H1 (cell line): ENCODE measurements at regions not wholly inside any gene's neighbourhood (a gene's known extent, or its start where the extent isn't known, plus 50 kb on each side); places are given as distances from the start of the nearest gene placed in this dataset.
A peak's percentile ranks its signal among the peaks of the same experiment; 100 is the strongest.

Experiments used
- CTCF ChIA-PET: fragments of 300-600 bp; sonication (Branson Sonifier 250); formaldehyde crosslinking; loops from one replicate; lab custom pipeline; 2021; ENCODE audit not compliant: partially characterized antibody; lab: Charles Lee
- POLR2A ChIA-PET: fragments of 300-600 bp; sonication (Branson Sonifier 250); formaldehyde crosslinking; loops from one replicate; lab custom pipeline; 2021; ENCODE audit warnings: inconsistent platforms; ENCODE audit not compliant: partially characterized antibody; lab: Charles Lee
- DNase-seq, 2 experiments: peaks; one replicate each; pipeline versions ENCODE4 v3.0.0 to v3.0.0-alpha.2; 2010 to 2022; ENCODE audit warnings: low spot score in 2 of 2, low read depth in 1 of 2, mixed read lengths in 1 of 2
- FAIRE-seq: peaks from 2 replicates; lab custom pipeline; 2011; peaks lifted over from hg19 to GRCh38; lab: Jason Lieb, UNC
- H2AFZ ChIP-seq: 2 replicates; pipeline ENCODE4 v1.8.1; 2012; ENCODE audit warnings: low read length, inconsistent platforms
- H2AK5ac ChIP-seq: 2 replicates; pipeline ENCODE4 v1.6.1; 2013; ENCODE audit warnings: low read depth, low read length
- H2BK120ac ChIP-seq: replicated peaks from 2 replicates; pipeline ENCODE3; 2013; ENCODE audit warnings: low read depth, low read length, inconsistent platforms
- H2BK12ac ChIP-seq: 2 replicates; pipeline ENCODE4 v1.6.1; 2013; ENCODE audit warnings: low read depth, low read length
- H2BK15ac ChIP-seq: 2 replicates; pipeline ENCODE4 v1.6.1; 2013; ENCODE audit warnings: low read length
- H2BK20ac ChIP-seq: 2 replicates; pipeline ENCODE4 v1.6.1; 2013; ENCODE audit warnings: low read length
- H2BK5ac ChIP-seq: 2 replicates; pipeline ENCODE4 v1.6.1; 2013; ENCODE audit warnings: low read depth, low read length
- H3K14ac ChIP-seq: 2 replicates; pipeline ENCODE4 v1.6.1; 2013; ENCODE audit warnings: inconsistent platforms; ENCODE audit not compliant: insufficient read length
- H3K18ac ChIP-seq: 2 replicates; pipeline ENCODE4 v1.6.1; 2013; ENCODE audit warnings: low read length; ENCODE audit errors: extremely low read depth
- H3K23ac ChIP-seq: 2 replicates; pipeline ENCODE4 v1.6.1; 2013; ENCODE audit warnings: inconsistent platforms; ENCODE audit not compliant: insufficient read length
- H3K23me2 ChIP-seq: 2 replicates; pipeline ENCODE4 v1.6.1; 2013; ENCODE audit warnings: low read depth, low read length
- H3K27ac ChIP-seq: 2 replicates; pipeline ENCODE4 v1.6.1; 2011; ENCODE audit warnings: low read depth, low read length, inconsistent platforms
- H3K27me3 ChIP-seq, 4 experiments: replicated peaks in 1 of 4; 1 replicate in 1 of 4; 2 replicates in 3 of 4; pipeline versions ENCODE4 v1.6.1 to v1.8.1; 2011 to 2013; ENCODE audit warnings: low read length in 3 of 4, mild to moderate bottlenecking in 3 of 4, inconsistent platforms in 2 of 4, mixed read lengths in 2 of 4, moderate library complexity in 1 of 4; ENCODE audit not compliant: control insufficient read depth in 3 of 4, insufficient read depth in 3 of 4; ENCODE audit errors: extremely low read depth in 1 of 4
- H3K36me3 ChIP-seq, 4 experiments: 2 replicates each; pipeline versions ENCODE4 v1.6.1 to v1.8.1; 2011 to 2013; ENCODE audit warnings: mild to moderate bottlenecking in 4 of 4, low read length in 3 of 4, moderate library complexity in 2 of 4, control low read depth in 1 of 4, inconsistent platforms in 1 of 4; ENCODE audit not compliant: insufficient read depth in 4 of 4, control insufficient read depth in 2 of 4
- H3K4ac ChIP-seq: replicated peaks from 2 replicates; pipeline ENCODE3; 2013; ENCODE audit warnings: low read length, low read depth, mixed read lengths, inconsistent platforms; ENCODE audit not compliant: insufficient read length
- H3K4me1 ChIP-seq, 4 experiments: replicated peaks in 1 of 4; 1 replicate in 1 of 4; 2 replicates in 3 of 4; pipeline versions ENCODE4 v1.6.1 to v1.8.1; 2011 to 2013; ENCODE audit warnings: low read length in 3 of 4, inconsistent platforms in 2 of 4, mixed read lengths in 1 of 4; ENCODE audit not compliant: insufficient read depth in 4 of 4, control insufficient read depth in 3 of 4
- H3K4me2 ChIP-seq, 2 experiments: 2 replicates each; pipeline versions ENCODE4 v1.6.1 to v1.8.1; 2011 to 2013; ENCODE audit warnings: low read depth in 2 of 2, low read length in 2 of 2, control low read depth in 1 of 2, inconsistent platforms in 1 of 2, mild to moderate bottlenecking in 1 of 2; ENCODE audit not compliant: insufficient read depth in 1 of 2
- H3K4me3 ChIP-seq, 4 experiments: fragments of 200-600, 300-600 bp in 1 of 4; sonication (generic), shearing (Covaris generic), sonication (Bioruptor Twin) in 1 of 4; 2 replicates each; pipeline versions ENCODE4 v1.5.1 to v1.8.1; 2011 to 2016; ENCODE audit warnings: low read length in 4 of 4, low read depth in 3 of 4, control low read depth in 2 of 4, inconsistent platforms in 2 of 4, mild to moderate bottlenecking in 2 of 4, mixed read lengths in 1 of 4, moderate library complexity in 1 of 4; ENCODE audit not compliant: insufficient read depth in 2 of 4; ENCODE audit errors: extremely low read depth in 1 of 4
- H3K56ac ChIP-seq: replicated peaks from 2 replicates; pipeline ENCODE3; 2013; ENCODE audit warnings: low read depth, mild to moderate bottlenecking, mixed read lengths, low read length, inconsistent platforms; ENCODE audit not compliant: insufficient read length
- H3K79me1 ChIP-seq: 2 replicates; pipeline ENCODE4 v1.6.1; 2013; ENCODE audit warnings: low read depth, low read length, control low read depth
- H3K79me2 ChIP-seq, 2 experiments: 2 replicates each; pipeline versions ENCODE4 v1.6.1 to v1.8.1; 2012 to 2013; ENCODE audit warnings: low read length in 2 of 2, mild to moderate bottlenecking in 2 of 2, inconsistent platforms in 1 of 2; ENCODE audit not compliant: insufficient read depth in 2 of 2, control insufficient read depth in 1 of 2
- H3K9ac ChIP-seq, 4 experiments: replicated peaks in 1 of 4; 1 replicate in 1 of 4; 2 replicates in 3 of 4; pipeline versions ENCODE4 v1.6.1 to v1.8.1; 2011 to 2013; ENCODE audit warnings: low read depth in 3 of 4, low read length in 3 of 4, control low read depth in 2 of 4, mild to moderate bottlenecking in 2 of 4, moderate library complexity in 2 of 4, inconsistent platforms in 1 of 4; ENCODE audit errors: extremely low read depth in 1 of 4
- H3K9me3 ChIP-seq, 2 experiments: 2 replicates each; pipeline versions ENCODE4 v1.6.1 to v1.8.1; 2012 to 2013; ENCODE audit warnings: mild to moderate bottlenecking in 2 of 2, moderate library complexity in 2 of 2, control low read depth in 1 of 2, inconsistent platforms in 1 of 2, low read depth in 1 of 2, low read length in 1 of 2, mixed read lengths in 1 of 2; ENCODE audit not compliant: insufficient read depth in 2 of 2
- H4K20me1 ChIP-seq, 2 experiments: replicated peaks in 1 of 2; 2 replicates each; pipeline versions ENCODE3 to v1.8.1; 2011 to 2013; ENCODE audit warnings: inconsistent platforms in 2 of 2, low read length in 2 of 2, mild to moderate bottlenecking in 1 of 2; ENCODE audit not compliant: insufficient read depth in 2 of 2, control insufficient read depth in 1 of 2
- H4K5ac ChIP-seq: 2 replicates; pipeline ENCODE4 v1.6.1; 2013; ENCODE audit warnings: low read length, low read depth, mixed read lengths, inconsistent platforms; ENCODE audit not compliant: insufficient read length
- H4K8ac ChIP-seq: 2 replicates; pipeline ENCODE4 v1.8.0; 2013; ENCODE audit warnings: mild to moderate bottlenecking, moderate library complexity, low read length, inconsistent platforms; ENCODE audit not compliant: insufficient read depth; ENCODE audit errors: extremely low read depth
- H4K91ac ChIP-seq: replicated peaks from 2 replicates; pipeline ENCODE3; 2013; ENCODE audit warnings: low read length, mixed read lengths, inconsistent platforms; ENCODE audit not compliant: insufficient read length
- CBX5 ChIP-seq: fragments of 300-800, 300-1000 bp; sonication (generic); IDR thresholded peaks from 2 replicates; pipeline ENCODE4 v1.7.1; 2016; ENCODE audit warnings: antibody characterized with exemption, low read length, low read depth
- CTBP2 ChIP-seq: IDR thresholded peaks from 2 replicates; pipeline ENCODE4 v1.7.0; 2011; ENCODE audit warnings: borderline replicate concordance, mild to moderate bottlenecking, moderate library complexity, mixed read lengths, low read length; ENCODE audit not compliant: insufficient read depth, insufficient read length
- EP300 ChIP-seq, 2 experiments: IDR thresholded peaks; 1 replicate in 1 of 2; 2 replicates in 1 of 2; pipeline ENCODE4 v1.6.1; 2011 to 2012; ENCODE audit warnings: low read depth in 2 of 2, low read length in 2 of 2, mild to moderate bottlenecking in 2 of 2, borderline replicate concordance in 1 of 2, inconsistent platforms in 1 of 2, moderate library complexity in 1 of 2
- EZH2 ChIP-seq: fragments of 200-600 bp; sonication (generic); IDR thresholded peaks from 2 replicates; pipeline ENCODE4 v1.7.1; 2012; ENCODE audit warnings: low read depth, mild to moderate bottlenecking, moderate library complexity, low read length, inconsistent platforms; ENCODE audit not compliant: severe bottlenecking
- FOSL1 ChIP-seq: IDR thresholded peaks from 2 replicates; pipeline ENCODE4 v1.6.1; 2011; ENCODE audit warnings: mild to moderate bottlenecking, low read depth, low read length, moderate library complexity; ENCODE audit not compliant: insufficient read depth
- HDAC2 ChIP-seq, 2 experiments: fragments of 300-600 bp in 1 of 2; sonication (generic) in 1 of 2; IDR thresholded peaks; 2 replicates each; pipeline ENCODE4 v1.6.1; 2011 to 2012; ENCODE audit warnings: low read depth in 2 of 2, low read length in 2 of 2, mild to moderate bottlenecking in 2 of 2, moderate library complexity in 2 of 2, borderline replicate concordance in 1 of 2, inconsistent platforms in 1 of 2
- JUND ChIP-seq: IDR thresholded peaks from 2 replicates; pipeline ENCODE4 v1.6.1; 2011; ENCODE audit warnings: mild to moderate bottlenecking, improper control_type of control experiment, low read length
- POLR2A ChIP-seq, 2 experiments: IDR thresholded peaks; 1 replicate in 1 of 2; 2 replicates in 1 of 2; pipeline ENCODE4 v1.6.1; 2011; ENCODE audit warnings: low read depth in 2 of 2, low read length in 2 of 2, mild to moderate bottlenecking in 2 of 2; ENCODE audit errors: control extremely low read depth in 1 of 2
- SAP30 ChIP-seq: fragments of 300-600 bp; sonication (generic); IDR thresholded peaks from 2 replicates; pipeline ENCODE4 v1.7.1; 2012; ENCODE audit warnings: low read length, moderate library complexity, mild to moderate bottlenecking, inconsistent platforms; ENCODE audit not compliant: insufficient read depth, insufficient replicate concordance
- SIRT6 ChIP-seq: IDR thresholded peaks from one replicate; pipeline ENCODE4 v1.7.1; 2012; ENCODE audit warnings: low read length, inconsistent platforms
- SIX5 ChIP-seq: IDR thresholded peaks from 2 replicates; pipeline ENCODE4 v1.6.1; 2011; ENCODE audit warnings: mild to moderate bottlenecking, low read depth, low read length
- SP4 ChIP-seq: IDR thresholded peaks from 2 replicates; pipeline ENCODE4 v1.6.1; 2012; ENCODE audit warnings: low read length, inconsistent platforms
- WGBS, 2 experiments: shearing (Covaris generic) in 1 of 2; methylation state at CpG; one replicate each; pipeline versions ENCODE4 v1.1.6 to v1.1.7; 2013 to 2015; ENCODE audit warnings: low lambda C conversion rate in 2 of 2, mixed read lengths in 2 of 2, inconsistent platforms in 1 of 2, low coverage in 1 of 2, missing lambda C conversion rate in 1 of 2; ENCODE audit not compliant: insufficient replicate concordance in 2 of 2, insufficient coverage in 1 of 2, insufficient read length in 1 of 2; ENCODE audit errors: extremely low coverage in 1 of 2, missing lambda C conversion rate in 1 of 2; 5-methylcytosine and 5-hydroxymethylcytosine counted together

DNA sequence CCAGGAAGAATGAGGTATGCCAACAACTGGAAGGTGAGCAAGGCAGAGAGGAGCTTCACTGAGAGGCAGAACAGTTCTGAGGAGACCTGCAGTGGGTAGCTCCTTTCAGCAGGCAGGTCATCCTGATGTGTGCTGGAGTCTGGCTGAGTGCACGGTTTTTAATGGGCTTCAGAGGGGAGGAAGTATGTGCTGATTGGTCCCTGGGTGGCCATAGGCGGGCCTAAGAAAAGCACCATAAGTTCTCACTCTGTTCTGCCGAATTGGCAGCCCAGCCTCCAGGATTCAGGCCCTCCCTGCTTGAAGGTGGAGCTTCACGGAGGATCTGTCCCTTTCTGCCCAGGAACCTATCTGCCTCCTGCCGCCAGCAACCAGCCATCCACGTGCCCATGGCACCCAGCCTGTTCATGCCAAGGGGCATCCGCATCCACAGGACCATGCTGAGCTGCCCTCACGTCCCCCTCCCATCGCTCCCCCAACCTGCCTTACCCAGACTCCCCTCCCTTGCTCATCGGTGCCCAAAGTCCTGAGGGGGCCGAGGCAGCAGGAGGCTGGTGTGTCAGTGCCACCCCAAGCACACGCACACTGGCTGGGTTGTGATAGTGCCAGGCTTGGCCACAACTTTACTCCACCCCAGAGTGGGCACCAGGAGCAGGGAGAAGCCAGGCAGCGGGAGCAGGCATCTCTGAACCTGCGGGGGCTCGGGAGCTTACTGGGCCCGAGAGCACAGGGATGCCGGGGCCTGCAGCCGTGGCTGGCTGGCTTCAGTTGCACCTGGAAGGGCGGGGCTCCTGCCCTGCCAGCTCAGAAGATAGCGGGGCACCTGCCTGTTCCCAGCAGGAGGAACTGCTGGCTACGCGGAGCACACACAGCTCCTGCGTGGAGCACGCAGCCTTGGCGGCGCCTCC is 608.4 kb upstream of the FOXG1 start:
- H3K9ac ChIP-seq: no peak overlapping the region
- H3K23ac ChIP-seq: no peak overlapping the region
- H2BK20ac ChIP-seq: no peak overlapping the region
- H3K56ac ChIP-seq: no peak overlapping the region
- H3K36me3 ChIP-seq: no peaks in the 10 kb centered on the region
- no peak overlapping the region for H4K91ac ChIP-seq
- POLR2A ChIA-PET: no interaction called here
- H3K79me2 ChIP-seq: no peaks in the 10 kb centered on the region
- H3K27ac ChIP-seq: no peak overlapping the region
- H4K20me1 ChIP-seq: no peaks in the 10 kb centered on the region
- CTCF ChIA-PET: interaction anchor here (0.6 to 1.5 kb wide), 2 partner anchors 312 to 451 kb away, joined by 3 to 4 read pairs; no protein-coding TSS in a partner anchor
- H2BK12ac ChIP-seq: no peak overlapping the region; the same call in 1 of the 2 replicates
- no peak overlapping the region for H4K8ac ChIP-seq
- no peak overlapping the region for H2BK5ac ChIP-seq
- peak overlapping the region; percentile 19; the same call in 1 of the 2 replicates for H2AFZ ChIP-seq
- no peak overlapping the region for H3K18ac ChIP-seq
- no peak overlapping the region for H2AK5ac ChIP-seq
- DNase-seq: no peak
- H3K4me1 ChIP-seq: no peaks in the 10 kb centered on the region; a peak in 1 of 7 replicates
- no peaks in the 10 kb centered on the region for H3K79me1 ChIP-seq
- no peaks in the 10 kb centered on the region for H3K27me3 ChIP-seq
- no peak overlapping the region for H2BK15ac ChIP-seq
- H3K23me2 ChIP-seq: no peaks in the 10 kb centered on the region
- H3K14ac ChIP-seq: no peak overlapping the region
- no peak overlapping the region for H4K5ac ChIP-seq
- H2BK120ac ChIP-seq: no peak overlapping the region
- FAIRE-seq: no peak
- no peak overlapping the region for H3K4me2 ChIP-seq
- H3K9me3 ChIP-seq: no peaks in the 10 kb centered on the region
- no peak overlapping the region for H3K4me3 ChIP-seq
- 86% methylated on average over 25 of the region's 26 CpGs; no CpG with 5 or more reads in 1 of the 2 experiments for WGBS, 2 experiments
- H3K4ac ChIP-seq: no peak overlapping the region
- TF ChIP-seq SIRT6 (no peak), POLR2A (IDR thresholded peaks at IDR 0.05; ENCODE audit: control extremely low read depth in 1 of 2, low read depth in 2 of 2, low read length in 2 of 2) (no peak), JUND (no peak), CTBP2 (no peak), SP4 (no peak), CBX5 (no peak), HDAC2 (IDR thresholded peaks at IDR 0.05; ENCODE audit: borderline replicate concordance in 1 of 2, low read depth in 2 of 2, low read length in 2 of 2) (no peak), FOSL1 (no peak), SIX5 (no peak), SAP30 (no peak), EZH2 (no peak), EP300 (IDR thresholded peaks at IDR 0.05; ENCODE audit: borderline replicate concordance in 1 of 2, low read depth in 2 of 2, low read length in 2 of 2) (no peak)
